ENCODE measurements at regions not wholly inside any gene's neighbourhood (a gene's known extent, or its start where the extent isn't known, plus 50 kb on each side); places are given as distances from the start of the nearest gene placed in this dataset.
A peak's percentile ranks its signal among the peaks of the same experiment; 100 is the strongest.
"Not testable (repeated sequence)": the region's sequence is repeated elsewhere in the genome, so short reads cannot be mapped to it uniquely, and the experiment has no call there.

DNA sequence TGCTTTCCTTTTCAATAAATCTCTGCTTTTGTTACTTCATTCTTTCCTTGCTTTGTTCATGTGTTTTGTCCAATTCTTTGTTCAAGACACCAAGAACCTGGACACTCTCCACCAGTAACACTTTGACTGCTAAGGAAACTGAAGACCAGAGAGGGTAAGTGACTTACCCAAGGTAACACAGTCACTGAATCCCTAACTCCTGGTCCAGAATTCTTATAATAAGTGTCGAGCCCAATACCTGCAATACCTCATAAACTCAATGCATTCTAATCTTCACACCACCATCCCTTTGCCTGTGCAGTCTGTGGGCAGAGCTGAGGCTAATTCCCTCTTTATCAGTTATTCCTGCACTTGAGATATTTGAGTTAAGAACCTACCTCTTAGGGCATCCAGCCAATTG lies 237.8 kb downstream of the UACA start:
- no peak for DNase-seq (ENCODE audit: low read depth in 2 of 2)

DNA sequence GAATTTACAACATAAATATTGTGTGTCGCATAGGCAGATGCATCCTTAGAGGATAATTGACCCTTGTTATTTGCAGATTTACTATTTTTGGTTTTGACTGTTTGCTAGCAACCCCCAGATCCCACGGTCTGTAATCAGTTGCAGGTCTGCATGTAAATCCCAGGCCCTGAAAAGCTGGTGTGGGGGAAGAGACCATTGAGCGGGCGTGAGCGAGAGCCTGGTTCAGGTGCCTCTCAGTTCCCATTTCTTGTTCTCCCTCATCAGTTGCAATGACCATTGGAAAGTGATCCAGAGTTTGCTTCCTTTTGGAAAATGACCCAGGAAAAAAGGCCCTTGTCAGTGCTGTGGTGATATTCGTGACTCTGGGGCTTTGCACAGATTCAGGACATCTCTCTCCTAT lies 238.9 kb downstream of the UACA start:
- DNase-seq (ENCODE audit: low read depth in 2 of 2): no peak

DNA sequence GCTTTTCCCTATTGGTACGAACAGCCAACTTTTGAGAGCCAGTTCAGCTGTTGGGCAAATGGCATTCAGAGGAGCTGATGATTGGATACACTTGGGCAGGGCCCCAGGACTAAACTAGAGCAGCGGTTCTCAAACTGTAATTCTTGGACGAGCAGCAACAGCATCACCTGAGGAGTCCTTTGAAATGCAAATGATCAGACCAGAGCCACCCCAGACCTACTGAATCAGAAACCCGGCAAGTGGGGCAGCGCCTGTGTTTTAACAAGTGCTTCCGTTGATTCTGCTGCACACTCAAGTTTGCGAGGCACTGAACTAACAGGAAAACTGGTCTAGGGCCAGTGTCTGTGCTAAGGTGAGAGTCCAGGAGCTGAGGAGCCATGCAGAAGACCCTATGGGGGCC lies 239.7 kb downstream of the UACA start:
- no peak for DNase-seq (ENCODE audit: low read depth in 2 of 2)

DNA sequence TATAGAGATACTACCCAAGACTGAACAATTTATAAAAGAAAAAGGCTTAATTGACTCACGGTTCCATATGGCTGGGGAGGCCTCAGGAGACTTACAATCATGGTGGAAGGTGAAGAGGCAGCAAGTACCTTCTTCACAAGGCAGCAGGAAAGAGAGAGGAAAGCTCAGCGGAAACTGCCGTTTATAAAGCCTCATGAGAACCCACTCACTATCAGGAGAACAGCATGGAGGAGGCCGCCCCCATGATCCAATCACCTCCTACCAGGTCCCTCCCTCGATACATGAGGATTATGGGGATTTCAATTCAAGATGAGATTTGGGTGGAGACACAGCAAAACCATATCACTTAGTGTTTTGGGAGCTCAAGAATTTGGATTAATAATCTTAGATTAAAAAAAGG lies 240.2 kb downstream of the UACA start:
- no peak for DNase-seq (ENCODE audit: low read depth in 2 of 2)

DNA sequence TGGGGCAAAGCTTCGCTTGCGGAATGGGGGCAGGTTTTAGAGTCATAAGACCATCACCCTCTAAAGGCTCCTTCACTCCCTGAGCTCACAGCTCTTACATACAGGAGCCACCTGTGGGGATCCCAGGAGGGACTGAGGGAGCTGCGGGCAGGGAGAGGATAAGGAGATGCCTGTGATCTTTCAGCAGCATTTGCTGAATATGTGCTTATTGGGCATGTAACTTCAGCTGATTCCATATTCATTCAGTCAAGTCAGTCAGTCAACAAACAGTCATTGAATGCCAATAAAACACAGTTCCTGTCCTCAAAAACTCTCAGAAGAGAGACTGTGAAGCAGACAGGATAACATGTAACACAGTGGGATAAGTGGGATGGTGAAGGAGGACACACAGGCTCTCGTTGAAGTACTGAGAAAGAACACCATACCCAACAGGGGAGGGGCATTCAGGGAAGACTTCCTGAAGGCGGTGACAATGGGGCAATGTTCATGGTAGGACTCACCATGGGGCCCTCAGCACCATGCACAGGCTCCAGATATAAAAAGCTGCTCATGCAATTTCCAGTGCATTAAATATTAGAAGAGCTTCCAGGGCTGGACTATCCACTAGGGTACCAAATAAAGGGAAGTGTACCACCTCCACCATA lies 240.9 kb downstream of the UACA start:
- no peak for DNase-seq (ENCODE audit: low read depth in 2 of 2)

DNA sequence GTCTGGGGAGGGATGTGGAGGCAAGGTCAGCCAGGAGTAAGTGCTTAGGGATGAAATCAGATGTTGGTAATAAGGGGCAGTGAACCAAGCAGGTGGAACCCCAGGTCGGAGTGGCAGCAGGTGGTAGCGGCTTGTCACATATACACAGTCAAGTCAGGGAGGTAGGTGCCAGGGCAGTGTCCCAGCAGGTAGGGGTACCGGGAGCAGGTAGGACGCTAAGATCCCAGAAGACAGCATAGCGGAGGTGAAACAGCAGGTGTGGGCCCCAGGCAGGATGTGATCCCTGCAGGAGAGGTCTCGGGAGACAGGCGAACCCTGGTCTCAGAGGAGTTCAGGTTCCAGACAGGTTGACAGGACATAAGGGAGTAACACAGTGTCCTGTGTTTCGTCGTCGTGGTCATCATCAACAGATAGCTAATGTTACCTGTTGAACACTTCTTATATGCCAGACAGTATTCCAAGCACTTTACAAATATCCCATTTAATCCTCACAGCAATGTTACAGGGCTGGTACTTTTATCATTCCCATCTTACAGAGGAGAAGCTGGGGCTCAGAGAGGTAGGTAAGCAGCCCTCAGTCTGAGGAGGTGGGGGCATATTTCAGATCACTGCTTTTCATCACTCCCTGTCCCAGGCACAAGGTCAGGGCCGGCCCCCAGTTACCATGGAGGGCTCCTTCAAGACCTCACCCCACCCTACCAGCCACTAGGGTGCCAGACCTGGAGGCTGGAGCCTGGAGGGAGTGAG lies 241.6 kb downstream of the UACA start:
- DNase-seq (ENCODE audit: low read depth in 2 of 2): no peak

DNA sequence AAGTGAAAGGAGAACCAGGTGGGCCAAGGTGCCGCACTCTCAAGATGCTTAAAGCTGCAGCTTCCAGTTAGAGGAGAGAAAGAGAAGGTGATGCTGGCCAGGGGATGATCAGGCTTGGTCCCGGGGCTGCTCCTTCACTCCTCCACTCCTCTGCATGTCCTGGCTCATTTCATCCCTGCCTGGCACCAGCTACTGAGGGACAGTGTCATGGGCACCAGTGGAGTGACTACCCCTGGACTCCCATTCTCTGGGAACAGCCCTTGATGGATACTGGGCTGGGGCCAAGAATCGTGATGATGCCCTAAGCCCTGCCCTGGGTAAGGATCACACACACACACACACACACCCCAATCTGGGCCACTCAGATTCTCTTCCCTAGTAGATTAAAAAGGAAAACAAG lies 243.7 kb downstream of the UACA start:
- no peak for DNase-seq (ENCODE audit: low read depth in 2 of 2)

DNA sequence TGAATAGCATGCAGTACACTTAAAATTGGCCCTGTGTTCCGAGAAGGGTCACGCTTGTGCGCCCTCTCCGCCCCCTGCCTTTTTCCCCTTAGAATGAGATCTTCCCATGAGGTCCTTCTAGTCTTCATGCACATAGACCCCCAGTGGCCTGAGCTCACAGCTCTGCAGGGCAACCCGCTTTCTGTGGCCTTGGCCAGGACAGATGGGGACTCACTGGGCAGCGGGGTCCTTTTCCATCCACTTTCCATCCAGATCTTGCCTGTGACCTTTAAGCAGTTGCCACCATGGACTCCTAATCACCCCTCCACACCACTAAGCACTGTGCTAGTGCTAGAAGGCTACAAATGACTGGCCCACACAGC lies 244.4 kb downstream of the UACA start:
- no peak for DNase-seq (ENCODE audit: low read depth in 2 of 2)

DNA sequence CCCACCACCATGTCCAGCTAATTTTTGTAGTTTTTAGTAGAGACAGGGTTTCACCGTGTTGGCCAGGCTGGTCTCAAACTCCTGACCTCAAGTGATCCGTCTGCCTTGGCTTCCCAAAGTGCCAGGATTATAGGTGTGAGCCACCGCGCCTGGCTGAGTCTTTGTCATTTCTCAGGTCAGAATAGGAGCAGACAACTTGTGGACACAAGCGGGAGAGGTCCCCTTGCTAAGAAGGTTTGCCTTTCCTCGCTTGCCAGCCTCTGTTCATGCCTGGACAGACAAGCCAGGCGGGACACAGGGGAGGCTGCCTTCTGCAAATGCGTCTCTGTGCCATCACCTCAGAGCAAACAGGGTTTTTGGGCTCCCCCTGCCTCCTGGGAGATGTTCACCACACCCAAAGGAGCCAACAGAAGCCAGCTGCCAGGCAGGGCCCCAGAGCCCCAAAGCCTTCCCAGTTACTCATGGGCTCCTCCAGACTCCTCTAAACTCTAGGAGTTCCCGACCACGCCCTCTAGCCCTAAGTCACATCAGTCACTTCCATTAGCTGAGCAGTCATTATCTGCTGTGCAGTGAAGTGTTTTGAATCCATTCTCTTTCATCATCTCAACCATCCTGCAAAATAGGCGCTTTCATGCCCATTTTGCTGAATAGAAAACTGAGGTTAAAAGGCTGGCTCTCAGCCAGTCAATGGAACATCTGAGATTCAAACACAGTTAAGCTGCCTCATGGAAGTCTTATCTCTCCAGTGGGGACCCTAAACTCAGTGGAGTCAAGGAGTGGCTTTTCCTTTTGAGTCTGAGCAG lies 245.0 kb downstream of the UACA start:
- no peak for DNase-seq (ENCODE audit: low read depth in 2 of 2)

DNA sequence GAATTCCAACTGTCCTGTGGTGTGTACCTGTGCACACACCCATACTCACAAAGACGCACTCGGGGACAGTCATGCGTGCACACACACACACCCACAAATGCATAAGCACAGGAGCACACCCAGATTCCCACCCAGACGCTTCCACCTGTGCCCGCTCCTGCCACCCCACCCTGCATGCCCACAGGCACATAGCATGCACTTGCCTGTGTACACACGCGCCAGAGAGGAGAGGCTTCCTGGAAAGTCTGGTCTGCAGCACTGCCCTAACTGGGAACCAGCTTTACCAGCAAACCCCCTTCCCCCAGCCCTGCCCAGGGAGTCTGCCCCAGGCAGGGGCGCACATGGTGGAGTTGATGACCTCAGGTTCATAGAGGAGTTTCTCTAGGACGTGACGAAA lies 246.2 kb downstream of the UACA start:
- no peak for DNase-seq (ENCODE audit: low read depth in 2 of 2)

DNA sequence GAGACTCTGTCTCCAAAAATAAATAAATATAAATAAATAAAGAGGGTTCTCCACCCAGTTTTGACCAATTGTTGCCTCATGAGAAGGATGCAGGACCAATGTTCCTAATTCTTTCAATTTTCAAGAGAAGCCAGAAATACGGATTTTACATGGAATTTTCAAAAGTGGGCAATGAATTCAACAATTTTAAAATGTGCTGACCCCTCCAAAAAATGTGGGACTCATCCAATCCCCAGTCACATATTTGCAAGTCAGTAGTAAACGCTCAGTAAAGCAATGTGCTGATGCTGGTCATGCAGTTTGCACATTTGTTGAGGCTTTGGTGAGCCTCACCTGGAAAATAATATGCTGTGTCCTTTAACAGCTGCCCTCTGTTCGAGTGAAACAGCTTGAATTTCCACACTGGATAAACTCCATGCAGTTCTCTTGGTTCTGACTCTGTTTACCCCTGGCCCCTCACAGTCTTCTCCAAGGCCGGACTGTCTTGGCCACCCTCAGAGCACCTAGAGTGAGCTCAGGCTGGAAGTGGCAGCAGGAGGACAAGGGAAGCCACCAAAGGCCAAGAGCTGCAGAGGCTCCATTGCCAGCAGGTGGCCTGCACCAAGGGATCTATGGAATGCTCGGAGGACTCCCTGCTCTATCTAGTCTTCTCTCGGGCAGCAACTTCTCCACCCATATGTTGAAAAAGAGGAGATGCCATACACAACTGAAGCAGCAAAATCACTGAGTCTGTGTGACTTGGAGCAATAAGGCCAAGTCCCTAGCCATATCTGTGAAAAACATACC lies 246.8 kb downstream of the UACA start:
- no peak for DNase-seq (ENCODE audit: low read depth in 2 of 2)

DNA sequence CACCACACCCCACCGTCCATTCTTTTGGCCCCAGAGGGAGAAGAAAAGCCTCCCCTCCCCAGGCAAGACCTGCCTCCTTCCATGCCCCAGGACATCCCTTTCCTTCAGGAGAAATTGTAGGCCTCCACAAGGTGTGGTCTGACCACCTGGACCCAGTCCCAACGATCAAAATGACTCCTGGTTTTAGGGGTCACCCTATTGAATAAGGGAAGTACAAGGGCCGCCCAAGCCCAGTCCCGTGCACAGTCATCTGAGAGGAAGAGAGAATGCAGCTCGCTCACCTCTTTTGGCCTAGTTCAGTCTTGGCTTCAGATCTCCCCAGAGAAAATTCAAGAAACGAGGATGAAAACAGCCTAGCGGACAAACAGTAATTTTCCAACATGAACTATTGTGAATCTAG lies 249.1 kb downstream of the UACA start:
- DNase-seq (ENCODE audit: low read depth in 2 of 2): no peak

DNA sequence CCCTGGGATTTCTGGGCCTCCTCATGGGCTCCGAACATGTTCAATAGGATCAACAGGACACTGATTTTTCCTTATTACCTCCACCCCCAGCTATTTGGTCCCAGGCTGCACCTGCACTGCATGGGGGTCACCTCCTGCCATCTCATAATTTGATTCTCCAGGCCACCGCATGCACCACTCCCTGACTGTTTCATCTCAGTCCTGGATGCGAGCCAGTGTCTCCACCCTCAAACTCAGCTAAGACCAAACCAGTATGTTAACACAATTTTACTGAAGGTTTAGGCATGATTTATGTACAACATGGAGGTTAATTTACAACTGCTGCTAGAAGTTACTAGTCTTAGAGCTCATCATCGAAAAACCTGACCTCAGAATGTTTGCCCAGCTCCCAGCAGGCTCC lies 249.5 kb downstream of the UACA start:
- DNase-seq (ENCODE audit: low read depth in 2 of 2): no peak

DNA sequence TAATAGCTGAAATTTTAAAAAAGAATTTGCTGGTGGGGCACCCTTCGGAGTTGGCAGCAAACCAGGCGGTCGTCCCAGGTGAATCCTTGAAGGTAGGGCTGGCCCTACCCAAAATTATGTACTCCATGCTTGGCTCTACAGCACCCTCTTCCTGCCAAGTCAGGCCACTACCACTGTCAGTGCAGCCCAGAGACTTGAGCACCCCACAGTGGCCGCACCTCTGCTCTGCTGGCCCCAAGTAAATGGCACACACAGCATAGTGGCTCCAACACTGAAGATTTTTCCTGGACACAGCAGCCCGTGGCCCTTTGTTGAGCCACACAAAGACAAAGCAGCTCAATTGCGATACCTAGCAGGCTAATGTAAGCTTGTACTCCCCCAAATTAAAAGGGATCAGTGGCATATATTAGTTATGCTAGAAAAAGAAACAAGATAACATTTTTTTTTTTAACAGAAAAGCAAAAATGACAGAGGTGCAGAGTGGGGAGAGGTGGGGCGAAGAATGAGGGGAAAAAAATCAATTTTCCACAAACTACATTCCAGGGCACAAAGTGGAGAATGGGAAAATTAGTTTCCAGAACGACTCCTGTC lies 250.5 kb downstream of the UACA start:
- peak in 1 of 2 donors; percentile 63 for DNase-seq (ENCODE audit: low read depth in 2 of 2)

DNA sequence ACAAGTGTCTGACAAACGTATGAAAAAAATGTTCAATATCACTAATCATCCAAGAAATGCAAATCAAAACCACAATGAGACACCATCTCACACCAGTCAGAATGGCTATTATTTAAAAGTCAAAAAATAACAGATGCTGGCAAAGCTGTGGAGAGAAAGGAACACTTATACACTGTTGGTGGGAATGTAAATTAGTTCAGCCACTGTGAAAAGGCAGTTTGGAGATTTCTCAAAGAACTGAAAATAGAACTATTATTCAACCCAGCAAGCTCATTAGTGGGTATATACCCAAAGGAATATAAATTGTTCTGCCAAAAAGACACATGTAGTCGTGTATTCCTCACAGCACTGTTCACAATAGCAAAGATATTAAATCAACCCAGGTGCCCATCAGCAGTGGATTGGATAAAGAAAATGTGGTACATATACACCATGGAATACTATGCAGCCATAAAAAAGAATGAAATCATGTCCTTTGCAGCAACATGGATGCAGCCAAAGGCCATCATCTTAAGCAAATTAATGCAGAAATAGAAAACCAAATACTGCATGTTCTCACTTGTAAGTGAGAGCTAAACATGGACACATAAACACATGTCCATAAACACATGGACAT lies 251.3 kb downstream of the UACA start:
- DNase-seq (ENCODE audit: low read depth in 2 of 2): not testable (repeated sequence)

DNA sequence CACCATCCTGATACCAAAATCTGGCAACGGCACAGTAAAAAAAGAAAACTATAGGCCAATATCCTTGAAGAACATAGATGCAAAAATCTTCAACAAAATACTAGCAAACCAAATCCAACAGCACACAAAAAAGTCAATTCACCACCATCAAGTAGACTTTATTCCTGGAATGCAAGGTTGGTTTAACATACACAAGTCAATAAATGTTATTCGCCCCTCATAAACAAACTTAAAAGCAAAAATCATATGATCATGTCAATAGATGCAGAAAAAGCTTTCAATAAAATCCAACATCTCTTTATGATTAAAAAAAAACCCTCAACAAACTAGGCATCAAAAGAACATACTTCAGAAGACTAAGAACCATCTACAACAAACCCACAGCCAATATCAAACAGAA lies 252.9 kb downstream of the UACA start:
- DNase-seq (ENCODE audit: low read depth in 2 of 2): no peak

DNA sequence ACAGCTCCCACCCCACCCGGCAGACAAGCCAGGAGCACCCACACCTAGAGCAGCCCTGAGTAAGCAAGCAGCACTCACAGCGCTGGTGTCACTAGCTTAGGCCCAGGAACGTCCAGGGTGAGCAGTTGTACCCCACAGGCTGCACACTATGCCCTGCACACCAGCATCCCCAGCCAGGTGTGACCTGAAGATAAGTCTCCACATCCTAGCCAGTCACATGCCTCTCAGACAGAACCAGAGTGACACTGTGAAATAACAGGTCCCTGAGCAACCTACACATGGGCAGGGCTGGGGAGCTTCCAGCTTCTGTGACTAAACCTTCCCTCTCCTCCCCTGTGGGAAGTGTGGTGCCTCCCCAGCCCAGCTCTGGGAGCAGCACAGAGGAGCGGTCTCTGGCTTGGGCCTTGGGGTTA lies 253.6 kb downstream of the UACA start:
- DNase-seq (ENCODE audit: low read depth in 2 of 2): no peak

DNA sequence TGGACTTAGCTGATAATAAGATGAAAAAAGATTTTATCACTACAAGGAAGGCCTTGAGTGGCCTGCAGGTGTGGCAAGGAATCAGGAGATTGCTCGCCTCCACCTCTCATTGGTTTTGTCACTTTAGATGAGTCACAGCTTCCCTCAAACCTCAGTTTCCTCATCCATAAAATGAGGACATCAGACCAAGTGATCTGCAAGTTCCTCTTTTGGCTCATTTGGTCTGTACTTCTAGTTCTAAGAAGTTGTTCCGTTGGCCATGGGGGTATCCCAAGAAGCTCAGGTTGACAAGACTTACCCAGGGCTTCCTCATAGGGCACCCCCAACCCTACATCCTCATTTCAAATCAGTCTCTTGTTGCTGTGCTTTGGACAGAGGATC lies 254.1 kb downstream of the UACA start:
- DNase-seq (ENCODE audit: low read depth in 2 of 2): no peak

DNA sequence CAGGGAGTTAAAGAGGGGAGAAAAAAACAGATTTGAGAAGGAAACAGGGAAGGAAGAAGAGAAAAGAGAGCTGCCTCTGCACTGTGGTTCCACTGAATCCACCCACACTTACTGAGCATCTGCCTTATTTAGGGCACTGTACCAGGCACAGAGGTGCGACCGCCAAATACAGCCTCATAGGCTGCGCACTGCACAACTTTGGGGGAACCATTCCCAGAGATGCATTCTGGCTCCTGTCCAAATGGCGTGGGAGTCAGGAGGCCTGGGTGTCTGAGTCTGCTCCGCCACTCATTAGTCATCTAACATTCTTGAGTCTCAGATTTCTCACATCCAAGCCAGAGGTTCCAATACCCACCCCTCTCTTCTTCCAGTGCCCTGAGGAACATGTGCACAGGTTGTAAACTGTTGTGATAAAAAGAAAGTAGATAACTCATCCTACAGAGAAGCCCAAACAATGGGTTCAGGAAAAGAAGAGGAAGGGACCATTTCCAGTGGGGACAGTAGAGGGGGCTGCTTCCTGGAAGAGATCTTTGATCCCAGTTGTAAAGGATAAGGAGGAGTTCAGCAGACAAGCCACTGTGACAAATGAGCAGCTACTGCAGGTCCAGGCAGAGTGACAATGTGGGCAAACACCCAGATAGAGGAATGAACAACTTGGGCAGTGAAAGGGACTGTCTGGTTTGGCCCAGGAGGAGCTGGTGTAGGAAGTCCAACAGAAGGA lies 254.6 kb downstream of the UACA start:
- DNase-seq (ENCODE audit: low read depth in 2 of 2): no peak

DNA sequence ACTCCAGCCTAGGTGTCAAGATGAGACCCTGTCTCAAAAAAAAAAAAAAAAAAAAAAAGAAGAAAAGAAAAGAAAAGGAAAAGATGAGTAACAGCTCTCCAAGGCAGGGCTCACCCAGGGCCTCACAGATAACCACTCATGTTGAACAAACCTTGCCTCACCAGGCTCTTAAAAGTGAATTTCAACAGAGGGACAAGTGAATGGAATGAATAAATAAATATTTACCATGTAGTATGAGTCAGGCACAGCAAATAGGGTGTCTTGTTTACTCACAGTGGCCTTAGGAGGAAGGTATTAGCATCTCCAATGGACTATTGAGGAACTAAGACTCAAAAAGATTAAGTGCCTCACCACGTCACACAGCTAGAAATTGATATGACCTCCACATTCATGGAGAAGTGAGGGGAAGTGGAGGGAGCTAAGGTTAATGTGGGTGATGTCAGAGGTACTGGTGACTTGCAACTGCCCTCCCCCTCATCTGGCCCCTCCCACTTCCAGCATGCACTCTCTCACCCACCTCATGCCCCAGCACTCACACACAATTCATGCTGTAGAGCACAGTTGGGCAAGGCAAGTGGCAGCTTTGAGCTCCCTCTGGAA lies 255.5 kb downstream of the UACA start:
- DNase-seq (ENCODE audit: low read depth in 2 of 2): peak in 1 of 2 donors; percentile 58

Measured in stimulated activated CD4-positive, alpha-beta T cell treated with anti-CD3 and anti-CD28 coated beads, Interleukin-15, amount 100 ng/mL, for 48 hours (primary cell).